H1 (cell line): ENCODE measurements at regions not wholly inside any gene's neighbourhood (a gene's known extent, or its start where the extent isn't known, plus 50 kb on each side); places are given as distances from the start of the nearest gene placed in this dataset.

ENCODE experiments used
- CHD2 ChIP-seq: IDR thresholded peaks from 2 replicates; pipeline ENCODE4 v1.6.1; 2012; ENCODE audit warnings: low read length, improper control_type of control experiment
- EGR1 ChIP-seq: IDR thresholded peaks from 2 replicates; pipeline ENCODE4 v1.6.1; 2011; ENCODE audit warnings: low read depth, low read length, borderline replicate concordance
- HDAC6 ChIP-seq: IDR thresholded peaks from one replicate; pipeline ENCODE4 v1.7.1; 2012; ENCODE audit warnings: low read depth, mild to moderate bottlenecking, inconsistent platforms, low read length, moderate library complexity
- KDM1A ChIP-seq: fragments of 200-600, 300-600 bp; sonication (generic); IDR thresholded peaks from 2 replicates; pipeline ENCODE4 v1.7.1; 2016; ENCODE audit warnings: mild to moderate bottlenecking, low read length, borderline replicate concordance
- KDM4A ChIP-seq: IDR thresholded peaks from one replicate; pipeline ENCODE4 v1.7.1; 2012; ENCODE audit warnings: low read depth, mild to moderate bottlenecking, moderate library complexity, low read length, inconsistent platforms; ENCODE audit not compliant: severe bottlenecking
- NANOG ChIP-seq: IDR thresholded peaks from 2 replicates; pipeline ENCODE4 v1.6.1; 2011; ENCODE audit warnings: low read length, low read depth, mild to moderate bottlenecking, inconsistent platforms; ENCODE audit not compliant: insufficient read depth, poor library complexity, severe bottlenecking
- POLR2AphosphoS5 ChIP-seq: IDR thresholded peaks from 2 replicates; pipeline ENCODE4 v1.6.1; 2011; ENCODE audit warnings: low read depth, low read length
- RBBP5 ChIP-seq: IDR thresholded peaks from 2 replicates; pipeline ENCODE4 v1.7.1; 2012; ENCODE audit warnings: low read depth, mild to moderate bottlenecking, inconsistent platforms, low read length, moderate library complexity, borderline replicate concordance
- SP1 ChIP-seq: IDR thresholded peaks from 2 replicates; pipeline ENCODE4 v1.6.1; 2011; ENCODE audit warnings: low read depth, low read length
- TEAD4 ChIP-seq: IDR thresholded peaks from 2 replicates; pipeline ENCODE4 v1.6.1; 2012; ENCODE audit warnings: low read depth, low read length, inconsistent platforms, mixed read lengths
- TF ChIP-seq, protein P1 (sequence below): fragments of 300-600 bp; sonication (generic); IDR thresholded peaks from 2 replicates; pipeline ENCODE4 v1.7.1; 2012; ENCODE audit warnings: low read length, moderate library complexity, mild to moderate bottlenecking, inconsistent platforms; ENCODE audit not compliant: insufficient replicate concordance

DNA sequence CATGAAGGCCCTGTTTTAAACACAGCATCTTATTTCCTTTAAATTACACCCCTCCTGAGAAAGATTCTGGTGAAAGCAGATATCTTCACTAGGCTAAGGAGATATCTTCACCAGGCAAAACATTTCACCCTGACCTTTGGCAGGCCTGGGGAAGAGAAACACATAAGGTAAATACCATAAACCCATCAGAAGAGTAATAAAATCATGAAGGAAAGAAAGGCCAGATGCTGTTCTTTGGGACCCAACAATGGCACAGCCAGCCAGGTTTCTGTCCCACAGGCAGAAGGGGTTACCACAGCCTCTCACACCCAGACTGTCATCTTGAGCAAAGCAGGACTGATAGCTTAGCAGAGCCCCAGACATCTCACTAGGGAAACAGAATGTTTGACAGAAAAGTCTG, 125.4 kb downstream of the CCDC34 start (continued):
- TF ChIP-seq, protein P1, sequence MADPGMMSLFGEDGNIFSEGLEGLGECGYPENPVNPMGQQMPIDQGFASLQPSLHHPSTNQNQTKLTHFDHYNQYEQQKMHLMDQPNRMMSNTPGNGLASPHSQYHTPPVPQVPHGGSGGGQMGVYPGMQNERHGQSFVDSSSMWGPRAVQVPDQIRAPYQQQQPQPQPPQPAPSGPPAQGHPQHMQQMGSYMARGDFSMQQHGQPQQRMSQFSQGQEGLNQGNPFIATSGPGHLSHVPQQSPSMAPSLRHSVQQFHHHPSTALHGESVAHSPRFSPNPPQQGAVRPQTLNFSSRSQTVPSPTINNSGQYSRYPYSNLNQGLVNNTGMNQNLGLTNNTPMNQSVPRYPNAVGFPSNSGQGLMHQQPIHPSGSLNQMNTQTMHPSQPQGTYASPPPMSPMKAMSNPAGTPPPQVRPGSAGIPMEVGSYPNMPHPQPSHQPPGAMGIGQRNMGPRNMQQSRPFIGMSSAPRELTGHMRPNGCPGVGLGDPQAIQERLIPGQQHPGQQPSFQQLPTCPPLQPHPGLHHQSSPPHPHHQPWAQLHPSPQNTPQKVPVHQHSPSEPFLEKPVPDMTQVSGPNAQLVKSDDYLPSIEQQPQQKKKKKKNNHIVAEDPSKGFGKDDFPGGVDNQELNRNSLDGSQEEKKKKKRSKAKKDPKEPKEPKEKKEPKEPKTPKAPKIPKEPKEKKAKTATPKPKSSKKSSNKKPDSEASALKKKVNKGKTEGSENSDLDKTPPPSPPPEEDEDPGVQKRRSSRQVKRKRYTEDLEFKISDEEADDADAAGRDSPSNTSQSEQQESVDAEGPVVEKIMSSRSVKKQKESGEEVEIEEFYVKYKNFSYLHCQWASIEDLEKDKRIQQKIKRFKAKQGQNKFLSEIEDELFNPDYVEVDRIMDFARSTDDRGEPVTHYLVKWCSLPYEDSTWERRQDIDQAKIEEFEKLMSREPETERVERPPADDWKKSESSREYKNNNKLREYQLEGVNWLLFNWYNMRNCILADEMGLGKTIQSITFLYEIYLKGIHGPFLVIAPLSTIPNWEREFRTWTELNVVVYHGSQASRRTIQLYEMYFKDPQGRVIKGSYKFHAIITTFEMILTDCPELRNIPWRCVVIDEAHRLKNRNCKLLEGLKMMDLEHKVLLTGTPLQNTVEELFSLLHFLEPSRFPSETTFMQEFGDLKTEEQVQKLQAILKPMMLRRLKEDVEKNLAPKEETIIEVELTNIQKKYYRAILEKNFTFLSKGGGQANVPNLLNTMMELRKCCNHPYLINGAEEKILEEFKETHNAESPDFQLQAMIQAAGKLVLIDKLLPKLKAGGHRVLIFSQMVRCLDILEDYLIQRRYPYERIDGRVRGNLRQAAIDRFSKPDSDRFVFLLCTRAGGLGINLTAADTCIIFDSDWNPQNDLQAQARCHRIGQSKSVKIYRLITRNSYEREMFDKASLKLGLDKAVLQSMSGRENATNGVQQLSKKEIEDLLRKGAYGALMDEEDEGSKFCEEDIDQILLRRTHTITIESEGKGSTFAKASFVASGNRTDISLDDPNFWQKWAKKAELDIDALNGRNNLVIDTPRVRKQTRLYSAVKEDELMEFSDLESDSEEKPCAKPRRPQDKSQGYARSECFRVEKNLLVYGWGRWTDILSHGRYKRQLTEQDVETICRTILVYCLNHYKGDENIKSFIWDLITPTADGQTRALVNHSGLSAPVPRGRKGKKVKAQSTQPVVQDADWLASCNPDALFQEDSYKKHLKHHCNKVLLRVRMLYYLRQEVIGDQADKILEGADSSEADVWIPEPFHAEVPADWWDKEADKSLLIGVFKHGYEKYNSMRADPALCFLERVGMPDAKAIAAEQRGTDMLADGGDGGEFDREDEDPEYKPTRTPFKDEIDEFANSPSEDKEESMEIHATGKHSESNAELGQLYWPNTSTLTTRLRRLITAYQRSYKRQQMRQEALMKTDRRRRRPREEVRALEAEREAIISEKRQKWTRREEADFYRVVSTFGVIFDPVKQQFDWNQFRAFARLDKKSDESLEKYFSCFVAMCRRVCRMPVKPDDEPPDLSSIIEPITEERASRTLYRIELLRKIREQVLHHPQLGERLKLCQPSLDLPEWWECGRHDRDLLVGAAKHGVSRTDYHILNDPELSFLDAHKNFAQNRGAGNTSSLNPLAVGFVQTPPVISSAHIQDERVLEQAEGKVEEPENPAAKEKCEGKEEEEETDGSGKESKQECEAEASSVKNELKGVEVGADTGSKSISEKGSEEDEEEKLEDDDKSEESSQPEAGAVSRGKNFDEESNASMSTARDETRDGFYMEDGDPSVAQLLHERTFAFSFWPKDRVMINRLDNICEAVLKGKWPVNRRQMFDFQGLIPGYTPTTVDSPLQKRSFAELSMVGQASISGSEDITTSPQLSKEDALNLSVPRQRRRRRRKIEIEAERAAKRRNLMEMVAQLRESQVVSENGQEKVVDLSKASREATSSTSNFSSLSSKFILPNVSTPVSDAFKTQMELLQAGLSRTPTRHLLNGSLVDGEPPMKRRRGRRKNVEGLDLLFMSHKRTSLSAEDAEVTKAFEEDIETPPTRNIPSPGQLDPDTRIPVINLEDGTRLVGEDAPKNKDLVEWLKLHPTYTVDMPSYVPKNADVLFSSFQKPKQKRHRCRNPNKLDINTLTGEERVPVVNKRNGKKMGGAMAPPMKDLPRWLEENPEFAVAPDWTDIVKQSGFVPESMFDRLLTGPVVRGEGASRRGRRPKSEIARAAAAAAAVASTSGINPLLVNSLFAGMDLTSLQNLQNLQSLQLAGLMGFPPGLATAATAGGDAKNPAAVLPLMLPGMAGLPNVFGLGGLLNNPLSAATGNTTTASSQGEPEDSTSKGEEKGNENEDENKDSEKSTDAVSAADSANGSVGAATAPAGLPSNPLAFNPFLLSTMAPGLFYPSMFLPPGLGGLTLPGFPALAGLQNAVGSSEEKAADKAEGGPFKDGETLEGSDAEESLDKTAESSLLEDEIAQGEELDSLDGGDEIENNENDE = no peak
- TF ChIP-seq KDM4A = no peak
- no peak for TF ChIP-seq RBBP5
- TF ChIP-seq EGR1 = no peak
- TF ChIP-seq TEAD4 = no peak
- TF ChIP-seq KDM1A = no peak
- TF ChIP-seq HDAC6 = no peak
- TF ChIP-seq NANOG = no peak
- TF ChIP-seq SP1 = no peak
- TF ChIP-seq CHD2 = no peak
- TF ChIP-seq POLR2AphosphoS5 = no peak
